Gastrocnemius medialis (tissue), 4 donors: ENCODE measurements at regions not wholly inside any gene's neighbourhood (a gene's known extent, or its start where the extent isn't known, plus 50 kb on each side); places are given as distances from the start of the nearest gene placed in this dataset.

ENCODE experiments used
- CTCF ChIP-seq, 5 experiments: fragments of 450-650 bp in 3 of 5; fragments of 200-600 bp in 2 of 5; sonication (generic) in 2 of 5; IDR thresholded peaks in 4 of 5; conservative IDR thresholded peaks in 1 of 5; 1 replicate in 4 of 5; 2 replicates in 1 of 5; pipeline ENCODE4 v1.5.1; 2016 to 2019; ENCODE audit warnings: antibody characterized with exemption in 5 of 5, mild to moderate bottlenecking in 3 of 5, moderate library complexity in 3 of 5
- POLR2A ChIP-seq, 2 donors: fragments of 450-650 bp; IDR thresholded peaks; one replicate each; pipeline ENCODE4 v1.6.1; 2017; ENCODE audit warnings: antibody characterized with exemption in 2 of 2, mild to moderate bottlenecking in 2 of 2, moderate library complexity in 2 of 2

GRCh38 chr2:156883804-156884203 lies 373.7 kb upstream of the GALNT5 start:
- no peak for TF ChIP-seq POLR2A (IDR thresholded peaks at IDR 0.05)
- no peak for TF ChIP-seq CTCF (IDR thresholded peaks at IDR 0.05 in 4 of 5, conservative IDR thresholded peaks at IDR 0.05 in 1 of 5)
